Activated naive CD8-positive, alpha-beta T cell (primary cell): ENCODE measurements at regions not wholly inside any gene's neighbourhood (a gene's known extent, or its start where the extent isn't known, plus 50 kb on each side); places are given as distances from the start of the nearest gene placed in this dataset.

Experiments
- H3K27ac Mint-ChIP-seq: one replicate; pipeline ENCODE4 v1.8.0; 2021; ENCODE audit warnings: mixed read lengths
- H3K27me3 Mint-ChIP-seq: one replicate; pipeline ENCODE4 v1.8.0; 2021; ENCODE audit warnings: mixed read lengths
- H3K36me3 Mint-ChIP-seq: one replicate; pipeline ENCODE4 v1.8.0; 2021; ENCODE audit warnings: mixed read lengths
- H3K4me1 Mint-ChIP-seq: one replicate; pipeline ENCODE4 v1.8.0; 2021; ENCODE audit warnings: low read depth, mixed read lengths
- H3K4me3 Mint-ChIP-seq: one replicate; pipeline ENCODE4 v1.8.0; 2021; ENCODE audit warnings: mild to moderate bottlenecking, mixed read lengths
- H3K9me3 Mint-ChIP-seq: one replicate; pipeline ENCODE4 v1.8.0; 2021; ENCODE audit warnings: low read depth, mixed read lengths

DNA sequence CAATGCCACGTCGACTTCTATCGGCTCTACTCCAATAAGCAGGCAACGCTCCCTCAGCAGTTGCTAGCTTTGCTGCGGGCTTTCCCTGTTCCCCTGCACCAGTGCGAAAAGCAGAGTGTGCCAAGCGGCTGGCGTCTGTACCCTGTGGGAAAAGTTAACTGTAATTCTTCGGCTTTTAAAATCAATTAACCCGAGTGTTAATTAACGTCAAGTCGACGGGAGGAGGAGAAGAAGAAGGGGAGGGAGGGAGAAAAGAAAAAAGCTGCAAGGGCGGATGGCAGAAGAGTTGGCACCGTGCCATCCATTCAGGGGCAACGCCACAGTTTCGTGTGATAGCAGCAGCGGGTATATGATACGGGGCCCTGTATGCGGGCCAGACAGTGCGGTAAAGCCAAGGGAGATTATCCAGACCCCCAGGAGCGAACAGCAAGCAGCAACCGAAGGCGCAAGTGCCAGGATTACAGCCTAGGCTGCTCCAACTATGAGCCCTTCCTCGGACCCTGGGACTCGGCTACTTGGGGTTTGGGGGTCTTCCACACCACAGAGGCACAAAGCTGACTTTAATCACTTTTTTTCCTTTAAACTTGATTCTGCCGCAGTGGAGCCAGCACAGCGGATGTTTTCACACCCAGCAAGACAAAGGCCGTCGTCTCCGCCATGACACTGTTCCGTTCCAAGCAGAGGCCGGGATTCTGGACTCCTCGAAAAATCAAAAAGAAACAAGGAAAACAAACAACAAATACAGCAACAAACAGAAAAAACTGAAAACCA, 253.8 kb upstream of the PMFBP1 start:
- Mint-ChIP-seq H3K4me3 (no peak overlapping the region), H3K27ac (no peak overlapping the region), H3K4me1 (no peaks in the 10 kb centered on the region), H3K9me3 (peaks cover 15% of the 10 kb centered on the region), H3K36me3 (peaks cover 20% of the 10 kb centered on the region), H3K27me3 (no peaks in the 10 kb centered on the region)

DNA sequence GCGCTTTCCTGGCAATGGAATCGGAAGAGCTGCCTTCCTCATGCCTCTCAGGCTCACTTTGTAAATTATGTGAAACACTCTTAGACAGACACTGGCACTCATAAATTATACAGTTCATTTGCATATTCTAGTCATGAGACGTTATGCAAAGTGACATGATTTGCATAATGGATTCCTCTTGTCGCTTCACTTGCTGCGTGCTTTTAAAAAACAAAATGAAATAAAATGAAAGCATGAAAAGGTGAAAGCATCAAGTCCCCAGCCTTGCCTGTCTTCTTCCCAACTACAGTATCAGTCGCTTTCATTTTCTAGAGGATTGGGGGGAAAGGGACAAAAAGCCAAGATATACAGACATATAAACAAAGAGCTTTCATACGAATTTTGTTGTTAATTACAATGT, 252.8 kb upstream of the PMFBP1 start:
- Mint-ChIP-seq H3K27ac (no peak overlapping the region), H3K36me3 (peaks cover 20% of the 10 kb centered on the region), H3K27me3 (no peaks in the 10 kb centered on the region), H3K4me3 (no peak overlapping the region), H3K4me1 (no peaks in the 10 kb centered on the region), H3K9me3 (peaks cover 15% of the 10 kb centered on the region)

DNA sequence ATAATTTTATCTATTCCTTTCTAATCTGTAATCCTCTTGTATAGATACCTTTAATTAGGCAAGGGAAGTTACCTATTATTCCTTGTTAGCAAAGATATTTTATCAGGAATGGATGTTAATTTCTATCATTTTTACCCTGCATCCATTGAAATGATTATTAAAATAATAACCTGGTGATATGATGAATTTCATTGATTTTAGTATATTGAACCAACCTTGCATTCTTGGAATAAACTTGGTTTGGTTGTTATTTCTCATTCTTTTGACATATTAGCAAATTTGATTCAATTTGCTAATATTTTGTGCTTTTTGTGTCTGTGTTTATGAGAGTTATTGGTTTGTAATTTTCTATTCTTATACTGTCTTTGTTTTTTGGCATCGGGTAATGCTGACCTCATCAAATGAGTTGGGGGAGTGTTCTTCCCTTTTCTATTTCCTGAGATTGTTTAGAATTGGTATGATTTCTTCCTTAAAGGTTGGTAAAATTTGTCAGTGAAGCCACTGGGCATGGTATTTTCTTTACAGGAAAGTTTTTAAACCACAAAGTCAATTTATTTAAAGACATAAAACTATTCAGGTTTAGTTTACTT, 250.4 kb upstream of the PMFBP1 start:
- peaks cover 15% of the 10 kb centered on the region for H3K9me3 Mint-ChIP-seq
- no peak overlapping the region for H3K27ac Mint-ChIP-seq
- H3K36me3 Mint-ChIP-seq = peaks cover 20% of the 10 kb centered on the region
- no peaks in the 10 kb centered on the region for H3K27me3 Mint-ChIP-seq
- no peaks in the 10 kb centered on the region for H3K4me1 Mint-ChIP-seq
- H3K4me3 Mint-ChIP-seq = no peak overlapping the region

DNA sequence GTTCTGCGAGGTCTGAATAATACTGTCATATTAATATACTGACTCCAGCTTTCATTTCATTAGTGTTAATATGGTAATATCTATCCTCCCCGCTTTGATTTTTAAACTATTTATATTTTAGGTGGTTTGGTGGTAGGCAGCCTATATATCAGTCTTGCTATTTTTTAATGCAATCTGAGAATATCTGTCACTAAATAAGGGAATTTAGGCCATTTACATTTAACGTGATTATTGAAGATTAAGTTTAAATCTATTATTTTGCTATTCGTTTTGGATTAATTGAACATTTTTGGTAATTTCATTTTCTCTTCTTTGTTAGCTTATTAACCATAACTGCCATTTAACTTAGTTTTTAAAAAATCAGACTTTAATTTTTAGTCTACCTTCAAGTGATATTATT, 247.7 kb upstream of the PMFBP1 start:
- H3K4me3 Mint-ChIP-seq = no peak overlapping the region
- H3K27me3 Mint-ChIP-seq = no peaks in the 10 kb centered on the region
- no peak overlapping the region for H3K27ac Mint-ChIP-seq
- H3K36me3 Mint-ChIP-seq = peaks cover 16% of the 10 kb centered on the region
- no peaks in the 10 kb centered on the region for H3K4me1 Mint-ChIP-seq
- H3K9me3 Mint-ChIP-seq = peaks cover 19% of the 10 kb centered on the region

DNA sequence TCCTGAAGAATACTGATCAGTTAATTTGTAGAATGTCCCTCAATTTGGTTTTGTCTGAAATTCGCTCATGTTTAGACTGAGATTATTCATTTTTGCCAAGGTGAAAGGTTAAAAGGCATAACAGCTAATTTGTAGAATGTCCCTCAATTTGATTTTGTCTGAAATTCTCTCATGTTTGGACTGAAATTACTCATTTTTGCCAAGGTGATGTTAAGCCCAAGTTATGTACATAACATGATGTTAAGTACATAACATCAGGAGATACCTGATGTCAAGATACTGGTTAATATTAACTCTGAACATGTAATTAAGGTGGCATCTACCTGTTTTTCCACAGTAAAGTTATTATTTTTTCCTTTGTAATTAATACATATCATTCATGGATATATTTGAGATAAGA, 243.4 kb upstream of the PMFBP1 start:
- Mint-ChIP-seq H3K36me3 (peaks cover 2% of the 10 kb centered on the region), H3K9me3 (peaks cover 3% of the 10 kb centered on the region), H3K4me1 (no peaks in the 10 kb centered on the region), H3K27me3 (no peaks in the 10 kb centered on the region), H3K27ac (no peak overlapping the region), H3K4me3 (no peak overlapping the region)

DNA sequence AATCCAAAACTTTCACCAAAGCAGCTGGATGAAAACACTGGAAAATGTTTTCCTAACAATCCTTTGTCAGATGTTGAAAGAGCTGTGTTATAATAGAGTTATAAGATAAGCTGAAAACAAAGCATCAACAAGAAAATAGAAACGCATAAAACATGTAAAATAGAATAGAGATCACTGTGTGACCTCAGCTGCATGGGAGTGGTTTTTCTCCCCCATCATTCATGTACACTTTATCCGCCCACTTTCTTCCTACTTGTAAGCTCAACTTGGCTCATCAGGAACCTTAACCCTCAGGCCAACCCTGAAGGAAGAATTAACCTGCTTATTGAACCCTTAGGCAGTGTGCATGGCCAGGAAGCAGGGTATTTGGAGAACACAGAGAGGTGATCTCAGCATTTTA, 238.5 kb upstream of the PMFBP1 start:
- Mint-ChIP-seq H3K4me3 (no peak overlapping the region), H3K36me3 (peaks cover 2% of the 10 kb centered on the region), H3K27ac (no peak overlapping the region), H3K27me3 (no peaks in the 10 kb centered on the region), H3K4me1 (no peaks in the 10 kb centered on the region), H3K9me3 (peaks cover 3% of the 10 kb centered on the region)

DNA sequence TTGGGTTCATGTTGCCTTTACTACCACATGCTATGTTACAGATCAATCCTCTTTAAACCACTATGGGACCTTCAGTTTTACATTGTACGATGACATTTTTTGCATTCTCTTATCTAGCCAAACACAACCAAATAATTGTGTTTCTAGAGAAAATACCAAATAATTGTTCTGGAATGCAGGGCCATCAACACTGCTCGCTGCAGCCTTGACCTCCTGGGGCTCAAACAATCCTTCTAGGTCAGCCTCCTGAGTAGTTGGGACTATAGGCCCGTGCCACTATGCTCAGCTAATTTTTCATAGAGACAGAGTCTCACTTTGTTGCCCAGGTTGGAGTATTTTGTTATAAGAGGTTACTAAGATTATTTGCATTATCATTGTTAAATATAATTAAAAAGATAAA, 237.5 kb upstream of the PMFBP1 start:
- peaks cover 4% of the 10 kb centered on the region for H3K9me3 Mint-ChIP-seq
- H3K4me1 Mint-ChIP-seq = no peaks in the 10 kb centered on the region
- H3K36me3 Mint-ChIP-seq = peaks cover 4% of the 10 kb centered on the region
- no peaks in the 10 kb centered on the region for H3K27me3 Mint-ChIP-seq
- H3K4me3 Mint-ChIP-seq = no peak overlapping the region
- no peak overlapping the region for H3K27ac Mint-ChIP-seq

DNA sequence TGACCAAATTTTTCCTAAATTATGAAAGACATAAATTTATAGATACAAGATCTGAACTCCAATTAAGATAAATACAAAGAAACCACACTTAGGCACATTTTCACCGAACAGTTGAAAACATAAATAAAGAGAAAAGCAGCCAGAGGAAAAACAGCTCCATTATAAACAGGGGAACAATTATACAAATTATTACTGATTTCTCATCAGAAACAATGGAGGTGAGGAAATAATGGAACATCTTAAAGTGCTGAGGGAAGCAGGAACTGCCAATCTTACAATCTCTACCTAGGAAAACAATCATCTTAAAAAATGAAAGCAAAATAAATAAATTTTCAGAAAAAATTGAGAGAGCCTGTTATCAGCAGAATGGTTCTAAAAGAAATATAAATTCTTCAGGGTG, 234.4 kb upstream of the PMFBP1 start:
- Mint-ChIP-seq H3K36me3 (peaks cover 4% of the 10 kb centered on the region), H3K9me3 (peaks cover 9% of the 10 kb centered on the region), H3K4me3 (no peak overlapping the region), H3K4me1 (no peaks in the 10 kb centered on the region), H3K27ac (no peak overlapping the region), H3K27me3 (no peaks in the 10 kb centered on the region)

DNA sequence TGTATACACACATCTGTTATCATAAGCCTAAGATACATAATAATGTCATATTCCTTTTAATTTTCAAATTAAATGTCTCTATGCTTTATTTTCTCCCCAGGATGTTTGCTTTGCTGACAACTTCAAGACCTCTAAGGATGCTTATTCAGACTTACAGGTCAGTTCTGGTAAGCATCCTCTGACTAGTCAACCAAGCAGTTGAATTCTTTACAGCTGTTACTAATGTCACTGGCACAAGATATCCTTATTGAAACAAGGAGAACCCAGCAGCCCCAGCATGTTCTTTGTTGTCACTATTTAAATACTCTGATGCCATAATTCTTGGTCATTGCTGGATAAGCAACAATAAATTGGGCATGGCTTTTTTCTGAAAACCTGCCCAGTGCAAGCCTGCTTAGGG, 232.3 kb upstream of the PMFBP1 start:
- no peak overlapping the region for H3K27ac Mint-ChIP-seq
- no peaks in the 10 kb centered on the region for H3K27me3 Mint-ChIP-seq
- H3K4me3 Mint-ChIP-seq = no peak overlapping the region
- H3K9me3 Mint-ChIP-seq = peaks cover 9% of the 10 kb centered on the region
- no peaks in the 10 kb centered on the region for H3K4me1 Mint-ChIP-seq
- H3K36me3 Mint-ChIP-seq = peaks cover 2% of the 10 kb centered on the region

DNA sequence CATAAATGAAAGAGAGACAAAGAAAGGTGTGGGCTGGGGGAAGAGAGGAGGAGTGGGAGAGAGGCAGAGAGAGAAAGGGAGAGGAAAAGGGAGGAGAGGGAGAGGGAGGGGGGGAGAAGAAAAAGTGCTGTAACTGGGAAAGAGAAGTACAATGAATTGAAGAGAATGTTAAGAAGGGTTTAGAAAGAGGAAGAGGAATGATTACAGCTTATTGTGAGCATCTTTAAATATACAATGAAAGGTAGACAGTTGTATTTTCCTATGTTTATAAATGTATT, 229.1 kb upstream of the PMFBP1 start:
- no peaks in the 10 kb centered on the region for H3K4me1 Mint-ChIP-seq

DNA sequence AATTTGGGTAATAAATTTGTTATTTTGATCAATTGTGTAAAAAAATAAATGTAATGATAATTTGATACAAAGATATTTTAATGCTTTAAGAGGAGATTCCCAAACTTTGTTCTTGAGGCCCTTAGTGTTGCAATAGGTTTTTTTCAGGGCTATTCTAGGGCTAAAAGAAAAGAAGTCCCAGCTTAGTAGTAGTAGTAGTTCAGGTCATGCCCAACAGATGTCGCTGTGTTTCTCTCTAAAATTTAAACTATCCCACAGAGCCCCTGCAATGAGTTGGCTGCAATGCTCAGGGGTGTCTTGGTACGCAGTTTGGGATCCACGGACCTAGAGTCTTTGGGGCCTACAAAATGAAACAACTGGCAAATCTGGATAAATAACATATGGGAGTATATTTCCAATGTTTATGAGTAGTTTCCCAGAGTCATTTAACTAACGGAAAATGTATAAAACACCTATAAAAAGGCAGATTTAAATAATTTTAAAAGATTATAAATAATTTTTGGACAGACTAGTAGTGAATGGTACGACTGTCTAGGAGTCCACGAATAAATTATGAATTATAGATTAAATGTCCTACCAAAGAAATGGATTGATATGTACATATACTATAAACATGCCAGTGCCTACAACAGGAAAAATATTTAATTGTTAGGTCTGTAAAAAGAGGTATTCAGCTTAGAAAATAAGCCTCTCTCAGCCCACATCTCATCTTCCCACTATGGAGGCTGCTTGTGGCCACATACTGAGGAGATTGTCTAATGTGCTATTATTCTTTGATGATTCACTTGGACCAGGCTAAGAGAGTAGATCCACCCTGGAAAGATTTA, 228.5 kb upstream of the PMFBP1 start:
- H3K27ac Mint-ChIP-seq = no peak overlapping the region
- H3K36me3 Mint-ChIP-seq = peaks cover 2% of the 10 kb centered on the region
- H3K9me3 Mint-ChIP-seq = peaks cover 9% of the 10 kb centered on the region
- H3K4me1 Mint-ChIP-seq = no peaks in the 10 kb centered on the region
- H3K4me3 Mint-ChIP-seq = no peak overlapping the region
- H3K27me3 Mint-ChIP-seq = no peaks in the 10 kb centered on the region

More for the DNA sequence above, 229.1 kb upstream of the PMFBP1 start:
- Mint-ChIP-seq H3K36me3 (peaks cover 2% of the 10 kb centered on the region), H3K4me3 (no peak overlapping the region), H3K9me3 (peaks cover 9% of the 10 kb centered on the region), H3K27me3 (no peaks in the 10 kb centered on the region), H3K27ac (no peak overlapping the region)

DNA sequence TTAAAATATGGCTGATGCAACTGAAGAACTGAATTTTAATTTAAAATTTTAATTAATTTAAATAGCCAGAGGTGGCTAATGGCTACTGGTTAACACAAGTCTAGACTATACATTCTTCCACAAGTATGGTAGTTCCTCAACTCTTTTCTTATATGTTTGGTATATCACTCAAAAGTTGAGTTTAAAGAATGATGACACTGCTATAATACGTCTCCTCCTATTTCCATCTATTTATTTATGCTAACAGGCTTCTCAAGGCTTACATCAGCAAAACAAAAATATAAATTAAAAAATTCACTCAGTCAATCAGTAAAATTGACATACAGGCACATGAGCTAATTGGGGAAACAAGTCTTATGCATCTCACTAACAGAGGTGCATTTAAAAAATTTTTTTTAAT, 227.9 kb upstream of the PMFBP1 start:
- H3K4me3 Mint-ChIP-seq = no peak overlapping the region
- H3K27ac Mint-ChIP-seq = no peak overlapping the region
- peaks cover 4% of the 10 kb centered on the region for H3K36me3 Mint-ChIP-seq
- H3K4me1 Mint-ChIP-seq = no peaks in the 10 kb centered on the region
- peaks cover 6% of the 10 kb centered on the region for H3K9me3 Mint-ChIP-seq
- no peaks in the 10 kb centered on the region for H3K27me3 Mint-ChIP-seq

DNA sequence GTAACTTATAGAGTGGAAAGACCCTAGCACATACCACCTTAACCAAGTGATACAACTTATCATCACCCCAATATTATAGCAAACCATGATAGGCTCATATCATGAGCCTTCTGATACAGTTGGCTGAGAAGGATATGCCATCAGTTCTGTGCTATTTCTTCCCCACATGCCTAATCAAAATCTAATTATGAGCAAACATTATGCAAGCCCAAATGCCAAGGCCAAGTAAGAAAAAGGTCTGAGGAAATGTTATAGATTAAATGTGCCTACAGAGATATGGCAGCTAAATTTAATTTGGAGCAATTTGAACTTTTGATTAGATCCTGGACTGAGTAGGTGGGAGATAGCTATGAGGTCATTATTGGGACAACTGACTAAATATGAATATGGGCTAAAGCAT, 225.9 kb upstream of the PMFBP1 start:
- Mint-ChIP-seq H3K4me3 (no peak overlapping the region), H3K27me3 (no peaks in the 10 kb centered on the region), H3K27ac (no peak overlapping the region), H3K4me1 (no peaks in the 10 kb centered on the region), H3K36me3 (peaks cover 12% of the 10 kb centered on the region), H3K9me3 (peaks cover 14% of the 10 kb centered on the region)

DNA sequence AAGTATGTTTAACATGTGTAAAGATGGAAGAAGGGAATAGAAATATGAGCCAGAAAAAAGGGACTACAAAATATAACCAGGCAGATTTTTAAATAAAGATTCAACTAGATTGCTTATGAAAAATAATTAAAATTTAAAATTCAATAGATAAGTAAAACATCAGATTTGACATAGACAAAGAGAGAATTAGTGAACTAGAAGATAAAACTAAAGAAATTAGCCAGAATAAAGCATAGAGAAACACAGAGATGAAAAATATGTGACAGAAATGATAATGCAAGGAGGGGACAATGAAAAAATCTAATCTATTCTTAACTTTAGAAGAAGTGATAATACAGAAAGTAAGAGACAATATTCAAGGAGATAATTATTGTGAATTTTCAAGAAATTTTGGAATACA, 222.6 kb upstream of the PMFBP1 start:
- Mint-ChIP-seq H3K9me3 (peaks cover 13% of the 10 kb centered on the region), H3K4me1 (no peaks in the 10 kb centered on the region), H3K27me3 (no peaks in the 10 kb centered on the region), H3K36me3 (peaks cover 20% of the 10 kb centered on the region), H3K4me3 (no peak overlapping the region), H3K27ac (no peak overlapping the region)

DNA sequence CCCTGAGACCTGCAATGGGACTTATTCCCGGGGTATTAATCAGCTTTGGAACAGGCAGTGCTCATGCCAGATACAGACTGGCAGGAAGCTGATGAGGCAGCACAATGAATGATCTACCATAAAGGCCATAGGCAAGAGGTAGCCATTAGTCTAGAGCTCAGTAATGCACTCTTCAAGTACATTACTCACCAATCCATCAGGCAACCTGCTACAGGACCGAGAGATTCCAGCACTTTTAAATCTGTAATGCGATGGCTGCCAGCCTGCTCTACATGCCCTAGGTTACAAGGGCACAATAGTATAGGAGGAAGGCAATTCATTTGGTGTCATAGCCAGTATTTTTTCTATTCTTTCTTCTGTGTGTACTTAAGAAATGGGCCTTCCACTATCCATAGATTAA, 217.8 kb upstream of the PMFBP1 start:
- no peaks in the 10 kb centered on the region for H3K4me1 Mint-ChIP-seq
- no peak overlapping the region for H3K4me3 Mint-ChIP-seq
- peaks cover 29% of the 10 kb centered on the region for H3K9me3 Mint-ChIP-seq
- no peaks in the 10 kb centered on the region for H3K27me3 Mint-ChIP-seq
- H3K36me3 Mint-ChIP-seq = peaks cover 31% of the 10 kb centered on the region
- no peak overlapping the region for H3K27ac Mint-ChIP-seq
